ENCODE measurements at regions not wholly inside any gene's neighbourhood (a gene's known extent, or its start where the extent isn't known, plus 50 kb on each side); places are given as distances from the start of the nearest gene placed in this dataset.

GRCh38 chr16:31708348-31708747 is 165.3 kb upstream of the ZNF267 start:
- H3K36me3 ChIP-seq (ENCODE audit: control insufficient read depth in 4 of 4, insufficient read depth in 4 of 4, low read length in 4 of 4): peaks cover 0 to 42% (median 16%) of the 10 kb centered on the region in 4 donors

GRCh38 chr16:31709181-31709580 is 164.4 kb upstream of the ZNF267 start:
- no peak for ATAC-seq (ENCODE audit: insufficient read depth, low FRiP score)
- H3K36me3 ChIP-seq (ENCODE audit: control insufficient read depth in 4 of 4, insufficient read depth in 4 of 4, low read length in 4 of 4): peaks cover 0 to 37% (median 13%) of the 10 kb centered on the region in 4 donors
- no peak for TF ChIP-seq CTCF (IDR thresholded peaks at IDR 0.05; ENCODE audit: control extremely low read depth, extremely low read depth)
- no peak overlapping the region for H3K9ac ChIP-seq (ENCODE audit: insufficient read depth in 1 of 2, low read length in 2 of 2)
- H3K27me3 ChIP-seq (ENCODE audit: control insufficient read depth in 3 of 3, insufficient read depth in 3 of 3, low read length in 2 of 3): no peaks in the 10 kb centered on the region
- DNase-seq: no peak
- peaks cover 0 to 3% (median 1%) of the 10 kb centered on the region in 5 donors for H3K4me1 ChIP-seq (ENCODE audit: control insufficient read depth in 5 of 5, insufficient read depth in 5 of 5, low read length in 5 of 5)
- H3K4me3 ChIP-seq: no peak overlapping the region
- H3K27ac ChIP-seq (ENCODE audit: low read depth in 1 of 2, low read length in 1 of 2): no peak overlapping the region
- 89 to 93% methylated on average over 9 of the region's 9 CpGs for WGBS, 2 donors
- H3K9me3 ChIP-seq (ENCODE audit: control insufficient read depth in 4 of 4, insufficient read depth in 3 of 4, low read length in 3 of 4): no peaks in the 10 kb centered on the region

More at GRCh38 chr16:31708348-31708747, 165.3 kb upstream of the ZNF267 start:
- Histone ChIP-seq H3K9me3 (ENCODE audit: control insufficient read depth in 4 of 4, insufficient read depth in 3 of 4, low read length in 3 of 4) (no peaks in the 10 kb centered on the region), H3K27me3 (ENCODE audit: control insufficient read depth in 3 of 3, insufficient read depth in 3 of 3, low read length in 2 of 3) (no peaks in the 10 kb centered on the region), H3K4me3 (no peak overlapping the region), H3K4me1 (ENCODE audit: control insufficient read depth in 5 of 5, insufficient read depth in 5 of 5, low read length in 5 of 5) (no peaks in the 10 kb centered on the region), H3K9ac (ENCODE audit: insufficient read depth in 1 of 2, low read length in 2 of 2) (no peak overlapping the region), H3K27ac (ENCODE audit: low read depth in 1 of 2, low read length in 1 of 2) (no peak overlapping the region)
- DNase-seq (no peak), ATAC-seq (ENCODE audit: insufficient read depth, low FRiP score) (no peak)
- no peak for TF ChIP-seq CTCF (IDR thresholded peaks at IDR 0.05; ENCODE audit: control extremely low read depth, extremely low read depth)
- 71 to 86% methylated on average over 8 of the region's 8 CpGs for WGBS, 2 donors

GRCh38 chr16:31710134-31710533 is 163.5 kb upstream of the ZNF267 start:
- H3K4me1 ChIP-seq (ENCODE audit: control insufficient read depth in 5 of 5, insufficient read depth in 5 of 5, low read length in 5 of 5): peaks cover 6 to 11% (median 9%) of the 10 kb centered on the region in 5 donors
- TF ChIP-seq CTCF (IDR thresholded peaks at IDR 0.05; ENCODE audit: control extremely low read depth, extremely low read depth): no peak
- ATAC-seq (ENCODE audit: insufficient read depth, low FRiP score): no peak
- no peak overlapping the region for H3K4me3 ChIP-seq
- 78 to 83% methylated on average over 10 of the region's 10 CpGs for WGBS, 2 donors
- DNase-seq: peak in 1 of 3 donors; percentile 24
- H3K36me3 ChIP-seq (ENCODE audit: control insufficient read depth in 4 of 4, insufficient read depth in 4 of 4, low read length in 4 of 4): peaks cover 0 to 32% (median 11%) of the 10 kb centered on the region in 4 donors
- H3K9ac ChIP-seq (ENCODE audit: insufficient read depth in 1 of 2, low read length in 2 of 2): no peak overlapping the region
- no peaks in the 10 kb centered on the region for H3K9me3 ChIP-seq (ENCODE audit: control insufficient read depth in 4 of 4, insufficient read depth in 3 of 4, low read length in 3 of 4)
- H3K27me3 ChIP-seq (ENCODE audit: control insufficient read depth in 3 of 3, insufficient read depth in 3 of 3, low read length in 2 of 3): no peaks in the 10 kb centered on the region
- H3K27ac ChIP-seq (ENCODE audit: low read depth in 1 of 2, low read length in 1 of 2): no peak overlapping the region

- Histone ChIP-seq H3K4me3 (no peak overlapping the region), H3K36me3 (ENCODE audit: control insufficient read depth in 4 of 4, insufficient read depth in 4 of 4, low read length in 4 of 4) (peaks cover 2 to 26% (median 9%) of the 10 kb centered on the region in 4 donors), H3K9ac (ENCODE audit: insufficient read depth in 1 of 2, low read length in 2 of 2) (no peak overlapping the region), H3K4me1 (ENCODE audit: control insufficient read depth in 5 of 5, insufficient read depth in 5 of 5, low read length in 5 of 5) (peaks cover 6 to 15% (median 10%) of the 10 kb centered on the region in 5 donors), H3K9me3 (ENCODE audit: control insufficient read depth in 4 of 4, insufficient read depth in 3 of 4, low read length in 3 of 4) (no peaks in the 10 kb centered on the region), H3K27ac (ENCODE audit: low read depth in 1 of 2, low read length in 1 of 2) (no peak overlapping the region), H3K27me3 (ENCODE audit: control insufficient read depth in 3 of 3, insufficient read depth in 3 of 3, low read length in 2 of 3) (no peaks in the 10 kb centered on the region)
- no peak for TF ChIP-seq CTCF (IDR thresholded peaks at IDR 0.05; ENCODE audit: control extremely low read depth, extremely low read depth)
- ATAC-seq (ENCODE audit: insufficient read depth, low FRiP score): no peak
- WGBS, 2 donors: 91 to 97% methylated on average over 5 of the region's 5 CpGs
- no peak for DNase-seq
Measured at GRCh38 chr16:31710880-31711279, 162.7 kb upstream of the ZNF267 start.

Data from lung (tissue), 11 donors.